OCI-LY7 (cell line): ENCODE measurements at regions not wholly inside any gene's neighbourhood (a gene's known extent, or its start where the extent isn't known, plus 50 kb on each side); places are given as distances from the start of the nearest gene placed in this dataset.

Experiments
- CTCF ChIP-seq: fragments of 200-600 bp; sonication (generic); conservative IDR thresholded peaks from 2 replicates; pipeline ENCODE4 v1.5.1; 2014; ENCODE audit warnings: mild to moderate bottlenecking, antibody characterized with exemption, low read length, moderate library complexity, mixed read lengths
- EZH2phosphoT487 ChIP-seq: fragments of 200-600 bp; sonication (generic); IDR thresholded peaks from 2 replicates; pipeline ENCODE4 v1.6.1; 2018; ENCODE audit warnings: low read depth, borderline replicate concordance, mild to moderate bottlenecking, mixed run types, antibody characterized with exemption, low read length, moderate library complexity, mixed read lengths

- no peak for TF ChIP-seq EZH2phosphoT487
- TF ChIP-seq CTCF: no peak
Measured at GRCh38 chr16:54648575-54648974, 282.1 kb upstream of the IRX5 start.
